Cardiac muscle cell (in vitro differentiated cells and primary cell): ENCODE measurements at regions not wholly inside any gene's neighbourhood (a gene's known extent, or its start where the extent isn't known, plus 50 kb on each side); places are given as distances from the start of the nearest gene placed in this dataset.

Experiments
- DNase-seq, 2 donors: peaks; one replicate each; pipeline versions ENCODE4 v3.0.0 to v3.0.0-alpha.2; 2010 to 2017; ENCODE audit warnings: low read depth in 1 of 2, low spot score in 1 of 2
- H3K27ac ChIP-seq: fragments of 200-600 bp; sonication (generic); 2 replicates; pipeline ENCODE4 v1.5.1; 2016
- H3K27me3 ChIP-seq: fragments of 200-600 bp; sonication (generic); 2 replicates; pipeline ENCODE4 v1.6.0; 2016; ENCODE audit warnings: control low read depth
- H3K36me3 ChIP-seq: fragments of 200-600 bp; sonication (generic); 2 replicates; pipeline ENCODE4 v1.5.1; 2016; ENCODE audit warnings: control low read depth
- H3K4me1 ChIP-seq: fragments of 200-600 bp; sonication (generic); 2 replicates; pipeline ENCODE4 v1.8.1; 2017; ENCODE audit warnings: low read depth, mild to moderate bottlenecking, mixed run types
- H3K4me3 ChIP-seq: fragments of 200-600 bp; sonication (generic); 2 replicates; pipeline ENCODE4 v1.5.1; 2016; ENCODE audit warnings: mild to moderate bottlenecking
- H3K9me3 ChIP-seq: fragments of 200-600 bp; sonication (generic); 2 replicates; pipeline ENCODE4 v1.5.1; 2017; ENCODE audit warnings: low read depth, mild to moderate bottlenecking, control low read depth
- CTCF ChIP-seq: IDR thresholded peaks from 2 replicates; pipeline ENCODE4 v1.5.1; 2012; ENCODE audit warnings: low read depth, mild to moderate bottlenecking, low read length

DNA sequence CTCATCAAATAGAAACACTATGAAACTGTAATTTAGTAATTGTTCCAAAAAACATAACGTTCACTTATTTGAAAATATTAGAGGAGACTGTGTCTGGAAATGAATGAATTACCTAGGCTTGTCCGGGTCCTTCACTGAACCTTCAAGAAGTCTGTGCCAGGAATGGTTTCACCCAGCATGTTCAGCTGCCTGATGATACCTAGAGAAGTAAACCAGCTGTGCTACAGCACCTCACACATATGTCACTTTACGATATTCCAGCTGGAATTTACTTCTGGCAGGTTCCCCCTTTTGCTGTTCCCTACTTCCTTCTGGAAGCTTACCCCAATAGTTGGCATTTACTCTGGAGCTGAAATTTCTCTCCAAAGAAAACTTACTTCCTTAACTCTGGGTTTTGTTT lies 906.5 kb downstream of the FAT4 start:
- H3K4me1 ChIP-seq, result no peaks in the 10 kb centered on the region
- no peak for TF ChIP-seq CTCF
- H3K36me3 ChIP-seq, result no peaks in the 10 kb centered on the region
- H3K9me3 ChIP-seq, result no peaks in the 10 kb centered on the region
- no peaks in the 10 kb centered on the region for H3K27me3 ChIP-seq
- H3K4me3 ChIP-seq, result no peak overlapping the region
- no peak overlapping the region for H3K27ac ChIP-seq
- no peak for DNase-seq

- Histone ChIP-seq H3K36me3 (no peaks in the 10 kb centered on the region), H3K4me3 (no peak overlapping the region), H3K9me3 (no peaks in the 10 kb centered on the region), H3K27me3 (no peaks in the 10 kb centered on the region), H3K27ac (no peak overlapping the region), H3K4me1 (no peaks in the 10 kb centered on the region)
- TF ChIP-seq CTCF, result no peak
- no peak for DNase-seq
Observed at GRCh38 chr4:126221717-126222340, 907.1 kb downstream of the FAT4 start.

DNA sequence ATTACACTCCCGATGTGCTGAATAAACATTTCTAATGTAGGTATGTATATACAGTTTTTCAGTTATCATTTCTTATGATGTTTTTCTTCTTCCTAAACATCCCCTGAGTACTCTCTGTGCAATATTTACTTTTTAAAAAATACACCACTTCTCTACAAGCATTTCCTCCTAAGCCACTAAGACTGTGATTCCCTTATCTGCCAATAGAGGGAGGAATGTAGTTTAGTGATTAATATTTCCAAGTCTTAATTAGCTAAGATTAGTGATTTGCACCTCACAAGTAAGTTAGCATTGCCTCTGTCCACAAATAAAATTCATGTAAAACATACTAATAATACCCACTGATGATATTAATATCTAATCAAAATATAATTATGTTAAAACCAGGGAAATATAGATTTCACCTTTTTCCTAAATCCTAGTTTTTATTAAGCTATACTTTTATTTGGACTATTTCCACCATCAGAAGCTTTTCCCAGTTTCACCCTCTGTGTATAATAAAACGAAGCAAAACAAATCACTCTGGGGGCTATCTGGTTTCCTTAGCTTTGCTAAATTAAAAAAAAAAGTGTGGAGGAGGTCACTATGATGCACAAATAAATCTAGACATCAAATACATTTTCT lies 909.1 kb downstream of the FAT4 start:
- peak; percentile 77 for TF ChIP-seq CTCF

GRCh38 chr4:126227428-126227827 lies 912.7 kb downstream of the FAT4 start:
- Histone ChIP-seq H3K9me3 (no peaks in the 10 kb centered on the region), H3K36me3 (no peaks in the 10 kb centered on the region), H3K27ac (no peak overlapping the region), H3K4me1 (no peaks in the 10 kb centered on the region), H3K27me3 (no peaks in the 10 kb centered on the region), H3K4me3 (no peak overlapping the region)
- no peak for DNase-seq
- TF ChIP-seq CTCF, result no peak

More for the DNA sequence above, 909.1 kb downstream of the FAT4 start:
- DNase-seq, result peak; percentile 24 to 41
- Histone ChIP-seq H3K36me3 (no peaks in the 10 kb centered on the region), H3K27me3 (no peaks in the 10 kb centered on the region), H3K4me1 (no peaks in the 10 kb centered on the region), H3K9me3 (no peaks in the 10 kb centered on the region), H3K27ac (no peak overlapping the region), H3K4me3 (no peak overlapping the region)

DNA sequence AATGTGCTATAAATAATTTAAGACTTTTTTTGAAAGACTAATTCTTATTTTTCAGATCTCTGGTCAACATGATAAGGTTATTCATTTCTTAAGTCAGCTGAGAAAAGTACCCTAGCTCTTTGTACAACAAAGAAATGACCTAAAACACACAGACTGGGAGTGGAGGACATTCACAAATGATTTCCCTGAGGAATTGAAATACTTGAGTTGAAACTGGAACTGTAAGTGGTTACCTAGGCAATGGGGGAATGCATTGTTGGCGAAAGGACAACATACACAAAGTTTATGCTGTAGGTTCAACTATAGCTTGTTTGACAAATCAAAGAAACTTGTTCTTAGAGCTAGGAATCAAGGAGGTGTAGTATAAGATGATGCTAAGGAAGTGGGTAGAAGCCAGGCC lies 915.5 kb downstream of the FAT4 start:
- Histone ChIP-seq H3K27me3 (no peaks in the 10 kb centered on the region), H3K36me3 (no peaks in the 10 kb centered on the region), H3K9me3 (no peaks in the 10 kb centered on the region), H3K4me1 (no peaks in the 10 kb centered on the region), H3K27ac (no peak overlapping the region), H3K4me3 (no peak overlapping the region)
- TF ChIP-seq CTCF, result no peak
- peak in 1 of 2 donors; percentile 13 for DNase-seq
